Endothelial cell of umbilical vein (primary cell): ENCODE measurements at regions not wholly inside any gene's neighbourhood (a gene's known extent, or its start where the extent isn't known, plus 50 kb on each side); places are given as distances from the start of the nearest gene placed in this dataset.

Source experiments
- BruUV-seq: library from RNA; stranded (reverse); fragments of 400-500 nt; replicated peaks from 2 replicates; lab custom pipeline; 2021; lab: Mats Ljungman, UMichigan
- CTCF ChIA-PET: fragments of 300-600, 350-600 bp; sonication (Branson Sonifier 250); formaldehyde crosslinking; loops from one replicate; lab custom pipeline; 2021; ENCODE audit warnings: antibody characterized with exemption, inconsistent platforms; lab: Charles Lee
- POLR2A ChIA-PET: fragments of 300-600, 350-600 bp; sonication (Branson Sonifier 250); formaldehyde crosslinking; loops from one replicate; lab custom pipeline; 2021; ENCODE audit warnings: antibody characterized with exemption, inconsistent platforms; lab: Charles Lee
- DNase-seq: peaks from one replicate; pipeline ENCODE4 v3.0.0-alpha.2; 2011; ENCODE audit warnings: low read depth, low spot score
- FAIRE-seq: peaks from 2 replicates; lab custom pipeline; 2011; peaks lifted over from hg19 to GRCh38; lab: Jason Lieb, UNC
- H2AFZ ChIP-seq: 2 replicates; pipeline ENCODE4 v1.6.0; 2012; ENCODE audit warnings: low read depth, low read length, control low read depth, inconsistent platforms
- H3K27ac ChIP-seq: 2 replicates; pipeline ENCODE4 v1.5.1; 2011; ENCODE audit warnings: low read depth, mild to moderate bottlenecking, control low read depth, low read length, moderate library complexity; ENCODE audit not compliant: insufficient read depth
- H3K27me3 ChIP-seq, 2 experiments: 2 replicates each; pipeline versions ENCODE4 v1.6.0 to v1.6.1; 2011; ENCODE audit warnings: low read length in 2 of 2, mixed read lengths in 1 of 2; ENCODE audit not compliant: control insufficient read depth in 2 of 2, insufficient read depth in 2 of 2
- H3K36me3 ChIP-seq, 2 experiments: 2 replicates in 1 of 2; 3 replicates in 1 of 2; pipeline ENCODE4 v1.5.1; 2011; ENCODE audit warnings: low read length in 2 of 2, mild to moderate bottlenecking in 1 of 2, moderate library complexity in 1 of 2; ENCODE audit not compliant: control insufficient read depth in 2 of 2, insufficient read depth in 2 of 2; ENCODE audit errors: extremely low read depth in 1 of 2
- H3K4me1 ChIP-seq: 3 replicates; pipeline ENCODE4 v1.5.1; 2011; ENCODE audit warnings: mild to moderate bottlenecking, low read length; ENCODE audit not compliant: control insufficient read depth, insufficient read depth; ENCODE audit errors: extremely low read depth
- H3K4me2 ChIP-seq: 2 replicates; pipeline ENCODE4 v1.6.1; 2011; ENCODE audit warnings: low read length, control low read depth, mixed read lengths; ENCODE audit not compliant: insufficient read depth
- H3K4me3 ChIP-seq, 3 experiments: fragments of 200-600 bp in 1 of 3; sonication (generic), shearing (Covaris generic) in 1 of 3; replicated peaks in 1 of 3; 2 replicates each; pipeline ENCODE4 v1.5.1; 2011 to 2016; ENCODE audit warnings: control low read depth in 3 of 3, low read length in 3 of 3, mild to moderate bottlenecking in 2 of 3, inconsistent platforms in 1 of 3, low read depth in 1 of 3, moderate library complexity in 1 of 3; ENCODE audit not compliant: insufficient read depth in 1 of 3
- H3K79me2 ChIP-seq: 2 replicates; pipeline ENCODE4 v1.6.0; 2012; ENCODE audit warnings: low read length, inconsistent platforms; ENCODE audit not compliant: control insufficient read depth, insufficient read depth
- H3K9ac ChIP-seq: replicated peaks from 2 replicates; pipeline ENCODE3; 2011; ENCODE audit warnings: low read length, control low read depth; ENCODE audit not compliant: insufficient read depth; ENCODE audit errors: extremely low read depth
- H3K9me1 ChIP-seq: replicated peaks from 3 replicates; pipeline ENCODE4 v1.6.0; 2011; ENCODE audit warnings: mild to moderate bottlenecking, low read length; ENCODE audit not compliant: control insufficient read depth, insufficient read depth; ENCODE audit errors: extremely low read depth
- H3K9me3 ChIP-seq: replicated peaks from 2 replicates; pipeline ENCODE4 v1.5.1; 2012; ENCODE audit warnings: low read length, inconsistent platforms; ENCODE audit not compliant: control insufficient read depth, insufficient read depth
- H4K20me1 ChIP-seq: replicated peaks from 2 replicates; pipeline ENCODE3; 2011; ENCODE audit warnings: mild to moderate bottlenecking, low read length; ENCODE audit not compliant: control insufficient read depth, insufficient read depth; ENCODE audit errors: extremely low read depth
- CTCF ChIP-seq, 2 donors: IDR thresholded peaks; 1 replicate in 1 of 2; 2 replicates in 1 of 2; pipeline ENCODE4 v1.5.1; 2011; ENCODE audit warnings: low read length in 2 of 2, mild to moderate bottlenecking in 2 of 2, moderate library complexity in 2 of 2, control low read depth in 1 of 2, inconsistent platforms in 1 of 2, low read depth in 1 of 2; ENCODE audit not compliant: insufficient read depth in 1 of 2; ENCODE audit errors: extremely low read depth in 1 of 2
- FOS ChIP-seq: IDR thresholded peaks from 2 replicates; pipeline ENCODE4 v1.6.1; 2011; ENCODE audit warnings: mild to moderate bottlenecking, low read length, moderate library complexity, borderline replicate concordance; ENCODE audit not compliant: insufficient read depth
- GATA2 ChIP-seq: IDR thresholded peaks from 2 replicates; pipeline ENCODE4 v1.7.0; 2011; ENCODE audit warnings: low read depth, mild to moderate bottlenecking, moderate library complexity, mixed read lengths, low read length; ENCODE audit not compliant: insufficient read length, insufficient read depth
- JUN ChIP-seq: IDR thresholded peaks from 2 replicates; pipeline ENCODE4 v1.6.1; 2011; ENCODE audit warnings: borderline replicate concordance, low read depth; ENCODE audit not compliant: insufficient read length, insufficient read depth
- MAX ChIP-seq: IDR thresholded peaks from 2 replicates; pipeline ENCODE4 v1.6.1; 2011; ENCODE audit not compliant: insufficient read depth, insufficient read length
- MYC ChIP-seq: IDR thresholded peaks from one replicate; pipeline ENCODE4 v1.6.1; 2011; ENCODE audit warnings: mild to moderate bottlenecking, low read depth, low read length
- POLR2A ChIP-seq: IDR thresholded peaks from 2 replicates; pipeline ENCODE4 v1.6.1; 2012; ENCODE audit warnings: low read depth, mild to moderate bottlenecking, control low read depth, low read length
- POLR2AphosphoS5 ChIP-seq: IDR thresholded peaks from 2 replicates; pipeline ENCODE4 v1.6.1; 2012; ENCODE audit warnings: low read depth, mild to moderate bottlenecking, control low read depth, low read length, moderate library complexity; ENCODE audit not compliant: insufficient read depth
- dilution Hi-C: fragments of 300-500 bp; cut with MboI; formaldehyde crosslinking; loops from one replicate; pipeline ENCODE4 v1.15.0; 2019; ENCODE audit warnings: low sequenced_read_pairs; ENCODE audit not compliant: extremely low pct_ligation_motif_present
- intact Hi-C: fragments of 100-400 bp; cut with micrococcal nuclease; formaldehyde crosslinking; loops from one replicate; pipeline ENCODE4 v1.10.0; 2022

DNA sequence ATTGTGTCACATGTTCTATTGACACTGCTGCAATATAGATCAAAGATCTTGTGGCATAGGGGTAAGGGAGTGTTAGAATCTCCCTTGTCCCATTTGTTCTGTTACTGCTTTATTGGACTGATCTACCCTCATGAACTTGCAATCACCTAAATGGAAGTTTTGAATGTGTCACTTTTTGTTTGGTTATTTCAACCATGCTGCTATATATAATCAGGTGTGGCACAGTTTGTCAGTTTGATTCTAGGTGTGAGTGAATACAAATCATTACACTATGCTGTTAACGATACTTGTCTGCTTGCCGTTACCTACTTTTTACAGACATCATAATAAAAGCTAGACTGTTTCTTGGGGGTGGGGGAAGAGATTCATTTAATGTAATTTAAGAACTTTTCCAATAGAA lies 82.6 kb downstream of the MAB21L3 start:
- H3K79me2 ChIP-seq: no peaks in the 10 kb centered on the region
- H2AFZ ChIP-seq: no peak overlapping the region
- H3K9ac ChIP-seq: no peak overlapping the region
- no peak for TF ChIP-seq MYC
- TF ChIP-seq CTCF (IDR thresholded peaks at IDR 0.05; ENCODE audit: extremely low read depth in 1 of 2, insufficient read depth in 1 of 2, low read depth in 1 of 2, low read length in 2 of 2): no peak
- no peak for TF ChIP-seq GATA2
- TF ChIP-seq MAX: no peak
- no peak for TF ChIP-seq POLR2A
- TF ChIP-seq FOS: no peak
- no peaks in the 10 kb centered on the region for H4K20me1 ChIP-seq
- no peaks in the 10 kb centered on the region for H3K9me3 ChIP-seq
- ChIA-PET CTCF (no interaction called here), POLR2A (no interaction called here)
- no peaks in the 10 kb centered on the region for H3K4me1 ChIP-seq
- H3K9me1 ChIP-seq: no peaks in the 10 kb centered on the region
- no peak overlapping the region for H3K27ac ChIP-seq
- peaks cover 0 to 11% of the 10 kb centered on the region in 2 experiments for H3K27me3 ChIP-seq
- no peak overlapping the region for H3K4me3 ChIP-seq
- BruUV-seq: no TSS peak
- DNase-seq (no peak), FAIRE-seq (no peak)
- no peak overlapping the region for H3K4me2 ChIP-seq
- no peaks in the 10 kb centered on the region for H3K36me3 ChIP-seq
- intact Hi-C loops (no loop called here), dilution Hi-C loops (no loop called here)

DNA sequence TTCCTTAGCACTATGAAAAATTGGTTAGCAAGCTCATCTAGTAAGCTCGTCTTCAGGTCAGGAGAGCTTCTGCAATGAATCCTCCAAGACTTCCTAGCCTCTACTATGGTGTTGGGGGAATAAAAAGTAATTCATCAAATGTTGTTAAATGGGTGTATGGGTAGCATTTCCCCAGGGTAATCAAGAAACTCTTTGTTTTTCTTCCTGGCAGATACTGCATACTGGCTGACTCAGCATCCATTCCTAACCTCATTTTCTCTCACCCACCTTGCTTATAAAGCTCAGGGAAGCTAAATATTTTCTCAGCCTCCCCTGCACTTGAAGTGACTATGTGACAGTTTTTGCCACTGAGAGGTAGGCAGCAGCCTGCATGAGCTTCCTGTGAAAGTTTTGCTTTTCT lies 83.4 kb downstream of the MAB21L3 start:
- no peak overlapping the region for H3K4me2 ChIP-seq
- no peak for TF ChIP-seq POLR2AphosphoS5
- no peak for TF ChIP-seq GATA2
- TF ChIP-seq FOS: no peak
- TF ChIP-seq MAX: no peak
- TF ChIP-seq JUN: no peak
- no peak for TF ChIP-seq POLR2A
- no peak for TF ChIP-seq MYC
- intact Hi-C loops: no loop called here
- no peaks in the 10 kb centered on the region for H3K9me3 ChIP-seq
- H3K9me1 ChIP-seq: no peaks in the 10 kb centered on the region
- H2AFZ ChIP-seq: no peak overlapping the region
- FAIRE-seq: no peak
- H3K27ac ChIP-seq: no peak overlapping the region
- H3K4me3 ChIP-seq: no peak overlapping the region
- no peak for DNase-seq
- H3K27me3 ChIP-seq: peaks cover 0 to 11% of the 10 kb centered on the region in 2 experiments
- H3K9ac ChIP-seq: no peak overlapping the region
- no peaks in the 10 kb centered on the region for H3K79me2 ChIP-seq
- no TSS peak for BruUV-seq
- no peaks in the 10 kb centered on the region for H3K36me3 ChIP-seq
- dilution Hi-C loops: no loop called here
- POLR2A ChIA-PET: no interaction called here
- CTCF ChIA-PET: no interaction called here
- no peaks in the 10 kb centered on the region for H4K20me1 ChIP-seq
- H3K4me1 ChIP-seq: no peaks in the 10 kb centered on the region
